Upper lobe of left lung (tissue), 4 donors: ENCODE measurements at regions not wholly inside any gene's neighbourhood (a gene's known extent, or its start where the extent isn't known, plus 50 kb on each side); places are given as distances from the start of the nearest gene placed in this dataset.

Experiments used
- EP300 ChIP-seq, 4 donors: sonication (generic); formaldehyde crosslinking; IDR thresholded peaks; one replicate each; pipeline ENCODE4 v1.5.1; 2017; ENCODE audit warnings: antibody characterized with exemption in 4 of 4, control low read depth in 2 of 4
- TF ChIP-seq, protein P1 (sequence below), 6 experiments: fragments of 450-650 bp in 4 of 6; fragments of 200-600 bp in 2 of 6; sonication (generic) in 2 of 6; IDR thresholded peaks; one replicate each; pipeline ENCODE4 v1.5.1; 2016 to 2019; ENCODE audit warnings: antibody characterized with exemption in 6 of 6

DNA sequence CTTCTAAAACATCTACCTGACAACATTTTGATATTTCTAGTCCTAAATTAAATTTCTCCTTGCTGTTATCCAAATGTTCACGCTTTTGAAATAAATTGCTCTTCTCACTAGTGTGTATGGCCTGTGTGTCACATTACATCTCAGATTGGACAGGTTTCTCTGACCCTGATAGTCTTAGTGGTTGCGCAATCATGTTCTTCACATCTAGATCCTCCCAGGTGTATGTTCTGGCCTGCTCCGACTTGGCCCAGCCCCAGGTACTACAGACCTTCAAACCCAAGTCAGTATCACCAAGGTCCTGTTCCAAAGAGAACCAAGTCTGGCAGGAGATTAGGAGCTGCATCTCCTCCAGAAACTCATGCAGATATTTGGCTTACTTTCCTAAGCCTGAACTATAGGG is 209.5 kb downstream of the ASCL1 start:
- TF ChIP-seq, protein P1, sequence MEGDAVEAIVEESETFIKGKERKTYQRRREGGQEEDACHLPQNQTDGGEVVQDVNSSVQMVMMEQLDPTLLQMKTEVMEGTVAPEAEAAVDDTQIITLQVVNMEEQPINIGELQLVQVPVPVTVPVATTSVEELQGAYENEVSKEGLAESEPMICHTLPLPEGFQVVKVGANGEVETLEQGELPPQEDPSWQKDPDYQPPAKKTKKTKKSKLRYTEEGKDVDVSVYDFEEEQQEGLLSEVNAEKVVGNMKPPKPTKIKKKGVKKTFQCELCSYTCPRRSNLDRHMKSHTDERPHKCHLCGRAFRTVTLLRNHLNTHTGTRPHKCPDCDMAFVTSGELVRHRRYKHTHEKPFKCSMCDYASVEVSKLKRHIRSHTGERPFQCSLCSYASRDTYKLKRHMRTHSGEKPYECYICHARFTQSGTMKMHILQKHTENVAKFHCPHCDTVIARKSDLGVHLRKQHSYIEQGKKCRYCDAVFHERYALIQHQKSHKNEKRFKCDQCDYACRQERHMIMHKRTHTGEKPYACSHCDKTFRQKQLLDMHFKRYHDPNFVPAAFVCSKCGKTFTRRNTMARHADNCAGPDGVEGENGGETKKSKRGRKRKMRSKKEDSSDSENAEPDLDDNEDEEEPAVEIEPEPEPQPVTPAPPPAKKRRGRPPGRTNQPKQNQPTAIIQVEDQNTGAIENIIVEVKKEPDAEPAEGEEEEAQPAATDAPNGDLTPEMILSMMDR (IDR thresholded peaks at IDR 0.05): no peak
- no peak for TF ChIP-seq EP300 (IDR thresholded peaks at IDR 0.05)
